NCI-H345 (cell line): ENCODE measurements at regions not wholly inside any gene's neighbourhood (a gene's known extent, or its start where the extent isn't known, plus 50 kb on each side); places are given as distances from the start of the nearest gene placed in this dataset.

Experiments
- DNase-seq: peaks from one replicate; lab custom pipeline; 2025; lab: John Stamatoyannopoulos, UW

DNA sequence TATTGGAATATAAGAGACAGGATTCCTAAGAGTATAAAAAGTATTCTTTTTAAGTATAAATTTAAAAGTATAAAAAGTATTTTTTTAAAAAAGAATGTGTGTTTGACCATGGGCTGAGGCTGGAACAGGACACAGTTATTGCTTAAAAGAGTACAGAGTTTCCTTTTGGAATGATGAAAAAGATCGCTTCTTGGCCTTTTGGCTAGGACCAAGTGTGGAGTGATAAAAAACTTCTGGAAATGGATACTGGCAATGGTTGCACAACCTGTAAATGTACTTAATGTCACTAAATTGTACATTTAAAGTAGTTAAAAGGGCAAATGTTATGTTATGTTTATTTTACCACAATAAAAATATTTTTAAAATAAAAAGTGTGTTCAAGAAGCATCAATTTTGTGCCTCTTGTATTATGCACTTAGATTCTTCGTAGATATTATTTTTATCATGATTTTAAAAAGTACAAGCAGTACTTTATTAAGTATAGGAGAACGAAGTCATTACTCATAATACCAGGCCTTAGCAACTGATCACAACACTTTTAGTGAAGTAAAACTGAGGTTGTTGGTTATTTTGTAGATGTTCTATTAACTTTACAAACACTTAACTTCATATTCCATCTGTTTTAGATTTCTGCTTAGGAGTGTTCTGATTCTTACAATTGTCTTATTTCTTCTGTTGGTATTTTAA lies 389.1 kb upstream of the ZP4 start:
- no peak for DNase-seq

DNA sequence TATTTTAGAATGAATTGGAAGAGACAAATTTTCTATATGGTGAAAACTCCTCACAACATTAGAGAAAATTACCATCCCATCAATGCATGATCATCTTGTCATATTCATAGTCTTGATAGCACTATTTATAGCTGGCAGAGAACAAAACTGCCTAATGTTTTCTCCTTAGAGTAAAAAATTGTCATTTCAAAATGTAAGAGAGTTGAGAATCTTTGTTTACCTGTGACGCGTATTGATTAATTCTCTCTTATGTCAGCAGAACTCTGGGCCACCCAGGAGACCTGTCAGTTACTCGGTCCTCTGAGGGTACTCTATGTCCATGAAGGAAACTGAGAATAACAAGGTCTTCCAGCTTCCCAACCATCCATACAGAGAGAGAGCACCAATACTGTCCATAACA lies 381.4 kb upstream of the ZP4 start:
- no peak for DNase-seq

DNA sequence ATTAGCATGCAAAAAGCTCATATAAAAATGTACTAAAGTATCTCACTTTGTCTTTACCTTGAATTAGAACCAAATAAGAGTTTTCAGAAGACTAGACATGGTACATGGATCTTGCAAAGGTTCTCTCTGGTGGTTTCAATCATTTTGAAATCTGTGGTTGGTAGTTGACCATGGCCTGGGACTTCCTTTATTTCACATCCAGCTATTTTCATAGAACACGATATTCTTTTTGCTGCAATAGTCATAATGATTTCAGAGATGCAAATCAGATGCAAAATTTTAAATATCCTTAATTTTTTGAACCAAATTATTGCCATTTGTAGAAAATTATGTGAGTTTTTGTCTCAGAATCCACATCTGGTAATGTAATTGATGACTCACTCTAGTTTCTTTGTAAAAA lies 375.1 kb upstream of the ZP4 start:
- no peak for DNase-seq

DNA sequence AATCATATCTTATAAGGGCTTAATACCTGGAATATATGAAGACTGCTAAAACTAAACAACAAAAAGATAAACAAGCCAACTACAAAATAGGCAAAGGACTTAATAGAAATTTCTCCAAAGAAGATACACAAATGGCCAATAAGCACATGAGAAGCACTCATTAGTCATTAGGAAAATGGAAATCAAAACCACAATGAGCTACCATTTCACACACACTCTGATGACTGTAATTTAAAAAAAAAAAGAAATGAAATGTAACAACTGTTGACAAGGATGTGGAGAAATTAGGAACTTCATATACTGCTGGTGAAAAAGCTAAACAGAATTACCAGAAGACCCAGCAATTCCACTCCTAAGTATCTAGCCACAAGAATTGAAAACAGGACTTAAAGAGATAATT lies 374.2 kb upstream of the ZP4 start:
- no peak for DNase-seq

DNA sequence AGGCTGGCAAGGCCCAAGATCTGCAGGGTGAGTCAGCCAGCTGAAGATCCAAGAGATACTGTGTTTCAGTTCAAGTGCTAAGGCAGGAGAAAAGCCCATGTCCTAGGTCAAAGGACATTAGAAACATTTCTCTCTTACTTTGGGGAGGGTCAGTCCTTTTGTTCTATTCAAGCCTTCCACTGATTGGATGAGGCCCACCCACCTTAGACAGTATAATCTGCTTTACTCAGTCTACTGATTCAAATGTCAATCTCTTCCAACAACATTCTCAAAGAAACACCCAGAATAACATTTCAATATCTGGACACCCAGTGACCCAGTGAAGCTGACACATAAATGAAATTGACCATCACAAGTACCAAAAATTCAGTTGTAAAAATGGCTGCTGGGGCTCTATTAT lies 367.8 kb upstream of the ZP4 start:
- DNase-seq: no peak

DNA sequence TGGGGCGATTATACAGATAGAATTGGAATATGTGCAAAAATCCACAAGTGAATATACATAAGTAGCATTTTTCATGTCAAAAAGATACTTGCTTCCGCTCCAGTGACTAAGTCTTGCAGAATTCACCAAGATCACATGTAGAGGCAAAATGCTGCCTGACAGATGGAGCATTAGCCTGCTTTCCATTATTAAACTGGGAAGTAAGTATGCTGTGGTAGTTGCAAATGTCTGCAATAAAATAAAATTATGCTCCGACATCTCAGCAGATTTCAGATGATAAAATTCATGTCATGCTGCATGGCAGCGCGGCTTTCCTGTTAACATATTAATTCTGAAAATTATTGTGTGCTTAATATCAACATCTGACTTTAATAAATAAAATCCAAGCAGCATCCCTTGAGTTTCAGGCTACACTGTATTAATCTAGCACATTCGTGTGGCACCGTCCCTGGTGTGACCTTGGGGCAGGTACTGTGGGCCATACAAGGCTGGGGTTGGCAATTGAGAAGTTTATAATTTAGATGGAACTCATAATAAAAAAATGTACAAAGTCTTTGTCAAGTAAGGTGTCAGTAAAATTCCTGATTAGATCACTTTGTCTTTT lies 366.4 kb upstream of the ZP4 start:
- DNase-seq: no peak

DNA sequence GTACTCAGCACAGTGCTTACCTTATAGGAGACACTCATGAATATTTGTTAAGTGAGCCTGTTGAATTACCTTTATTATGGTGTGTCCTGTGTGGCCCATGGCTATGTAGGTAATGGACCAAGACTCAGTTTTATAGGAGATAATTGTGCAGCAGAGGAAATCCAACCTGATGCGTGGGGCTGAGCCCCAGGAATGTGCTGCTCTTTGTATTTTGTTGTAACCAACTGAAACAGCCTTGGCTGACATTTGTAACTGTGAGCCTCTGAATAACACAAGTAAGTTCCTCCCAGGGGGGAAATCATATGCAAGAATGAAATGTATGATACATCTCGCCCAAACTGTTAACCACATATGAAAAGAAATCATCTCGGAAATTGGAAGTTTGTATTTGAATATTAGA lies 364.2 kb upstream of the ZP4 start:
- DNase-seq: no peak

DNA sequence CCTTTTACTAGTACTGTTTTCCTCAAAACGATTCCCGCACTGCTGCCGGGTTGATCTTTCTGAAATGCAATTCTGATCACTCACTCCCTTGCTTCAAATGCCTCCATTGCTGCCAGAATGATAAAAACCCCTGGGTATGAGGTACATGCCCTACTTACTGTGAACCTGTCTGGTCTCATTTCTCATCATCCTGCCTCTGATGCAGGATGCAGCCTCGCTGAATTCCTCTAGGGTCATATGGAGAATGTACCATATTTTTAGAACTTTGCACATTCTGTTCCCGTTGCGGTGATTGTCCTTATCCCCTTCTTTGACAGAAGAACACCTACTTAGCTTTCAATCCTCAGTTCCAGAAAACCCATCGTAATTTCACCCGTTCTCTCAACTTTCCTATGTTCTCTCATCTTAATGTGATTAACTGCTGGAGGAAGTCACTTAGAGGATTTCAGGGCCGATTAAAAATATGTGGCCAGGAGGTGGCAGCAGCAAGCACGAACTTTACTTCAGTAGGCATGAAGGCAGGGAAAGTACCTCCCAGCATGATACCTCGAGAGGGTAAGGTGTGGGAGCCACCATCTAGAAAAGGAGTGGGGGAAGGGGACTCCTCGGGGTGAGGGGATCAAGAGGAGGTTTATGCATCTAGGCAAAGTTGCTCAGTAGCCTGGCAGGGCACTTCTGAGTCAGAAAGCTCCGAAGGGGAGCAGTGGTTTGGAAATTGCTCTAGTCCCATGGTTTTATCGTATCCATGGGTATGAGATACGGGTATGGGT lies 361.5 kb upstream of the ZP4 start:
- no peak for DNase-seq

DNA sequence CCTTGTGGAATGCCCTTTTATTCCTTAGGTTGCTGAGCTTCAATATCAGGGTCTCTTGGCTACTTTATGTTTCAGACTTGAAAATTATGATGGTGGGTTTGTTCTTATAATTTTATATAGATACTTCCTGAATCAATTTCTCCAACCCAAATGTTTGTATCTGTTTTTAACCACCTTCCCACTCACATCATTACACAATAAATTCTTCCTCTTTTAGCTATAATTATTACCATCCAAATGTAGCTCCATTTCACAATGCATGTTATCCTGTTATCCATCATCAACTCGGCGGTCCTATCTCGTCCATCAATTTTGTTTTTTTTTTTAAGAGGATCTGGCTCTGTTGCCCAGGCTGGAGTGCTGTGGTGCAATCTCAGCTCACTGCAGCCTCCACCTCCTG lies 357.6 kb upstream of the ZP4 start:
- no peak for DNase-seq

DNA sequence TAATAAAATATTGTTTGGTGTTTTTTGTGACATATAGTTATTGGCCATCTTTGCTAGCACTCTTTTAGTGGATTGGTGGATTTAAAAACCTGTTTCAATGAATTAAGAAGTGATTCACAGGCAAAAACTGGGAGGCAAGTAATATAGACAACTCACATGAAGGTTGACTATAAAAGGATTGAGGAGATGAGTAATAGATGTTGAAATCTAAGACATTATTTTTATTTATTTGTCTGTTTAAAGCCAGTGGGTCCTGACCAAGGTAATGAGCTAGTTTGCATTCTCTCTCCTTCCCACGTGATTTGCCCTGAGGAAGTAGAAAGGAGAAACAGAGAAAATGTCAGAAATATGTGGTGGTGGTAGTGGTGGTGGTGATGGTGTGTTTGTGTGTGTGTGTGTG lies 351.5 kb upstream of the ZP4 start:
- DNase-seq: no peak

DNA sequence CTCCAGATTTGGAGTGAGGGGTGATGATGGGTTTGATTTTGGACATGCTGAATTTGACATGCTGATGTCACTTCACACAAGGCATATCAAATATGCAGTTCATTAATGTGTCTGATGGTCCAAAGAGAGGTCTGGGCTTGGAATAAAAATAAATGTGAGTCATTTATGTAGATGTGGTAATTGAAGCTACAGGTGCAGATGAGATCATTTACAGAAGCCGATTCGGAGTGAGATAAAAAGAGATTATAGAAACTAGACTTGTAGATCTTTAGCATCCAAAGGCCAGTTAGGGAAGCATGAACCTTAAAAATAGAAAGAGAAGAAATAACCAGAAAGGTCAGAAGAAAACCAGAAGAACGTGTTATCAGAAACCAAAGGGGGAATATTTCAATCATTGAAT lies 350.9 kb upstream of the ZP4 start:
- DNase-seq: no peak

DNA sequence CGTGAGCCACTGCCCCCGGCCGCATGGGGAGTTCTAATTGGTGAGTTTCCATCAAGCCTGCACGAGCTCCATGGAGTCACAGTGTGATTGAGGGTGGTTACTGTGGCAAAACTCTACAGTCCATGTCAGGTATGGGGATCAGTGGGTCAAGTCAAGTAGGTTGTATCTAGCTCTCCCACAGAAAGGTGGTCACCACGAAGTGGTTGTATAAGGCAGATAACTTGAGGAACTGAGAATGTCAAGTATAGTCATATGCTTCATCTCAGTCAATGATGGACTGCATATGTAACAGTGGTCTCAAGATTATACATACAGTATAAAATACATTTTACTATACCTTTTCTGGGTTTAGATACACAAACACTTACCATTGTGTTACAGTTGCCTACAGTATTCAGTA lies 348.6 kb upstream of the ZP4 start:
- DNase-seq: no peak

DNA sequence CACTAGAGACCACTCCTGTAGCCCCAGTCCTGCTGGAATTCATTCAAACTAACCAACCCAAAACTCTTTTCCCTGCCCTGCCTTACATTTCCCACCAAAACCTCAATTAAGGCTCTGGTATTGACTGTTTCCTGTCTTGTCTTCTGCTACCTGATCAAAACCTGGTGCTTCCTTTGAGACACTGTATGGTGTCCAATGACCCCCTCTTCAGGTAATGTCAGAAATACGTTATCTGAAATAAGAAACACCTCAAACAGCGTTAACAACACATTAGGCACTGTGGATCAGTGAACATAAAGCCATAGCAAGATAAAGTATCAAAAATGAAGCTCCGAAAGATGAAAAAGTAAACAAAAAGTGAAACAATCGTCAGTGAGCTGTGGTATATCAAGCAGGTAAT lies 343.2 kb upstream of the ZP4 start:
- no peak for DNase-seq

DNA sequence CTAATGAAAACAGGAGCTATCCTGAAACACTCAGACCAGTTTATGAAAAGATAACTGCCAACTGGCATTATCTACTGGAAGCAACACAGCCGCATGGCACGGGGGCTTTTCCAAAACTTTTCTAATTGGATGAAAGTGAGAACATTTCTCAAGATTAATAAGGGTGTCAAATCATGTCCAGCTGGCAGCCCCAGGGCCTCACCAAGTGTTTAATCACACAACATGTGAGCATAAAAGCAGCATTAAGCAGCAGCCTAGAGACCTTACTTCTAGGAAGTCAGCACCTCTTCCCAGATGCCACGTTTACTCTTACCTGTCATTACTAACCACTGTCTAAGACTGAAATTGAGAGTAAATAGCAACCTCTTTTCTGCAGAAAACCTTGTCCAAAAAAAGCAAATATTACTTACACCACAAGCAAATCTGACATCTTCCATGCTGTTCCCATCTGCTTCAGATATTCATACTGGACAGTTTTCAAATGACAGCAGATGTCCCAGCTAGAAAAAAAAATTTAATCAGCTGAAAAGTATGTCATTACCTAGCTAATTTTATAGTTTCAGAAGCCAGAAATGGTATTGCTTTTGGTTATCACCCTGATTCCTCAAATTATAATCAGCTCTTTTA lies 341.5 kb upstream of the ZP4 start:
- no peak for DNase-seq

DNA sequence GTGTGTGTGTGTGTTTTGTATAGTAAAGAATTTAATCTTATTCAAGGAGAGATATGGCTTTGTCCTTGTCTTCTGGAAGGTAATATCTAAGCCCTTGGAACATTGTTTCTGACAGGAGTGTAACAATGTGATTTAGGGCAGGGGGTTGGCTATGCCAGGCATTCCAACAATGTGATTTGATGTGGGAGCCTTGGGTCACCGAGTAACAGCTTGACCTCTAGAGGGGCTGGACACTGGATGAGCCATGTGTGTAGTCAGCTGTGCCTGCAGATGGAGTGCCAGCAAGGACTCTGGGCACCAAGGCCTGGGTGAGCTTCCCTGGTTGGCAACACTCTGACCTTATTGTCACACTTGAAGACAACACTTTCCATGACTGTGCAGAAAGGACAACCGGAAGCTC lies 336.1 kb upstream of the ZP4 start:
- DNase-seq: no peak

DNA sequence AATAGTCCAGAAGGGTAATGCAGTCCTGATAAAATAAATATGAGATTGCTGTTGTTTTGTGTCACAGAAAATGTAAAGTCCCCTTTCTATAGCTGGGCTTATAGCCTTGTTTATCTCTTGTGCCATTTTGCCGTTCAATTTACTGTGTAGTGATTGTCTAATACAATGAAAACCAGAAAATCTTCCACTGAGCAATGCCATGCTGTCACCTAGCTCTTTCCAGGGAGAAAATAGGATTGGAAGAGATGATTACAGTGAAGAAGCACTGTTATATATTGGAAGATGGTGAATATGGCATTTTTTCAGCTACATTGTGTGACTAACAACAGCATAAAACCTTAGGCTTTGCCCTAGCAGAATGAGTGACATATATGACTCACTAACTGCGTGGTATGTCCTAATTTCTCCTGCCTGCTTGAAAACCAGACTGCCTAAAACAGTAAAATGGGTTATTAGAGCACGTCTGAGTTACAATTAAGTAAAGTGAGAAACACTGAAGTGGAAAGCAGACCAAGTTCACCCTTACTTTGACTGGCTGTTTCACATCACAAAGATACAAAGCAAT lies 332.4 kb upstream of the ZP4 start:
- no peak for DNase-seq

DNA sequence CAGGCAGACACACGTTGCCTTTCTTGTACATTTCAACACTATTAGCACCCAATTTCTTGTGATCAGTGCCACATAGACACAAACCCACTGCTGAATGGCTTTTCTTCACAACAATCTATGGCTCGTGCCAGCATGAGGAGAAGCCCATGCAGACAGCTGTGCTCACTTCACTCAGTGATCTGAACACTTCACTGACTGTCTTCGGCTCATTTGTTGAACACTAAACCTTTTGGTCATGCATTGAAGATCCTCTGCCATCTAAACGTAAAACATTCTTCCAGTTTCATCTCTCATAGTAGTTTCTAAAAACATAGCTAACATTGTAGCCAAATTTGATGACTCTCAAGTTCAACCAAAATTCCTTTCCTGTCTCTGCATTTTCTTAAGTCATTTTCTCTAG lies 331.0 kb upstream of the ZP4 start:
- DNase-seq: no peak

DNA sequence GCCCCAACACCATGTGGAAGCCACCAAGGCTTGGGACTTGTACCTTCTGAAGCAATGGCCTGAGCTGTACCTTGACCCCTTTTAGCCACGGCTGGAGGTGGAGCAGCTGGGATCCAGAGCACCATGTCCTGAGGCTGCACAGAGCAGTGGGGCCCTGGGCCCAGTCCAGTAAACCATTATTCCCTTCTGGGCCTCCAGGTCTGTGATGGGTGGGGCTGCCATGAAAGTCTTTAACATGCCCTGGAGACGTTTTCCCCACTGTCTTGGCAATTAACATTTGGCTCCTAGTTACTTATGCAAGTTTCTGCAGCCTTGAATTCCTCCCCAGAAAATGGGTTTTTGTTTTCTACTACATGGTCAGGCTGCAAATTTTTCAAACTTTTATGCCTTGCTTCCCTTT lies 323.7 kb upstream of the ZP4 start:
- no peak for DNase-seq

DNA sequence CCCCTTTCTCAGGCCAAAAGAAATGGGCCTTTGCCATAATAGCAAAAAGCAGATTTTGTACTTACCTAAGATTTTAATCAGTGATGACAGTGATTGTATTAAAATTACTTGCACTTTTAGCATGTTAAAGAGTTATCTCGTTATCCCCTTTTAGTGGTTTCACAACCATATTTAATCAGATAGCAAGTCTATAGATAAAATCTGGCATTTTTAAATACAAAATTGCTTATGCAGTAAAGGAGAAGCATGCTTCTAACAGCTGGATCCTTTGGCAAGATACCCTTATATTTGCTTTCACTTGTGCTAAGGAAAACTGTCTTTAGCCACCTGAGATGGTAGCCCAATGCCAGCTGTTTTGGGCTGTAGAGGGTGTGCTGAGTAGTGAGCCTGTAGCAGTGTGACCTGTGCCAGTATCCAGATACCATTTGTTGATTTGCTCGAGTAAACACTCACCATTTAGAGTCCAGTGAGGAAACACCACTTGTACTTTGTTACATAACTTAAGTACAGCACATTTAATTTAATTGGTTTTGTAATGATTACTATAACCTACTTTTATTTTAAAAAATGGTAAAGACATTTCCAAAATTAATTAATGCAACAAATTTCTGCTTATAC lies 314.4 kb upstream of the ZP4 start:
- DNase-seq: no peak

DNA sequence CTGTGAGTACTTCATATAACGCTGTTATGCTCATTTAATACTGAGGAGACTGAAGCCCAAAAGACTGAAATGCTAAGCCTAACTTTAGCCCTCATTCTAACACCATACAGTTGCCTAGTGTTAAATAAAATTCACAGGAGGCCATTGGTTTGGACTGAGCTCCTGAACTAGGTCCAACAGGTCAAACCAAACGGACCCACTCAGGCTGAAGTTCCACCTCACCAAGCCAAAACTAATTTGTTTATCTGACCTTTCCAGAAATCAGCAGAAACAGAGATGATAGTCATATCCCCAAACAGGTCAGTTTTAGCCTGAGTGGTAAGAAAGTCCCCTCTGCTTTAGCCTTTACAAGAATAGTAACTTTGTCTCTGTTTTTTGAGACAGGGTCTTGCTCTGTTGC lies 311.3 kb upstream of the ZP4 start:
- no peak for DNase-seq

DNA sequence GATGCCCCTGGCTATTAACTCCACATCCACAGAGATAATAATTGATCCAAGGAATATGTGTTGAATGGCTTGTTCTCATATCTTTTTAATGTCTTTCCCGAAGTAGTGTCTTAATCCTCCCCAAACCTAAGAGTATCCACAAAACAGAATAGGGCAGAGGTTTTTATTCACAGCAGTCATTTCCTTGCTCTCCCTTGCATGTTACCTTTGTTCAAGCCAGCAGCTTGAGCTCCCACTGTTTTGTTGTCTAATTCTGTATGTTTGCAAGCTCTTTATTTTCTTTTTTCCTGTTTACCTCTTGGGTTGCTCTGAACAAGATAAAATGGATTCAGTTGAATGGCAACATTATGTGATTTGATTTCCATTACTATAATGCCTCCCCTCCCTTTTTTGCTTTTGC lies 308.6 kb upstream of the ZP4 start:
- no peak for DNase-seq

DNA sequence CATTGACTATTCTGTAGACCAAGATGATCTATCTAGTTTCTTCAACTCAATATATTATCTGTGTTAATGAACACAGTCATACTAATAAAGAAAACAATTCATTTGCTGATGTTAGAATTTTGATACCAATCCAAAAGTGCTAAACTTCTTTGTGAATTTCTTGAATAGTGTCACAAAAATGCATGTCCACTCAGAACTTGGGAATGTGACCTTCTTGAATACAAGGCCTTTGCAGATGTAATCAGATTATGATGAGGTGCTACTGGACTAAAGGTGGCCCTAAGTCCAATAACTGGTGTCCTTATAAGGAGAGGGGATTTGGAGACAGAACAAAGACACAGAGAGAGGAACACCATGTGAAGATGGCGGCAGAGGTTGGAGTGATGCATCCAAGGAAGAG lies 305.8 kb upstream of the ZP4 start:
- DNase-seq: no peak
